ENCODE measurements at regions not wholly inside any gene's neighbourhood (a gene's known extent, or its start where the extent isn't known, plus 50 kb on each side); places are given as distances from the start of the nearest gene placed in this dataset.

- Histone ChIP-seq H3K27ac (ENCODE audit: low read length) (no peak overlapping the region), H3K9me3 (ENCODE audit: control insufficient read depth in 1 of 2, low read length in 2 of 2) (no peaks in the 10 kb centered on the region), H3K4me1 (ENCODE audit: control insufficient read depth in 1 of 2, insufficient read depth in 2 of 2, low read length in 2 of 2) (no peaks in the 10 kb centered on the region), H3K36me3 (ENCODE audit: control insufficient read depth in 1 of 2, insufficient read depth in 2 of 2, low read length in 2 of 2) (no peaks in the 10 kb centered on the region), H3K27me3 (ENCODE audit: low read depth, low read length) (no peaks in the 10 kb centered on the region), H3K4me3 (ENCODE audit: low read depth in 1 of 2, low read length in 2 of 2) (no peak overlapping the region)
Measured at GRCh38 chr15:96878129-96878528, 547.6 kb downstream of the NR2F2 start.

DNA sequence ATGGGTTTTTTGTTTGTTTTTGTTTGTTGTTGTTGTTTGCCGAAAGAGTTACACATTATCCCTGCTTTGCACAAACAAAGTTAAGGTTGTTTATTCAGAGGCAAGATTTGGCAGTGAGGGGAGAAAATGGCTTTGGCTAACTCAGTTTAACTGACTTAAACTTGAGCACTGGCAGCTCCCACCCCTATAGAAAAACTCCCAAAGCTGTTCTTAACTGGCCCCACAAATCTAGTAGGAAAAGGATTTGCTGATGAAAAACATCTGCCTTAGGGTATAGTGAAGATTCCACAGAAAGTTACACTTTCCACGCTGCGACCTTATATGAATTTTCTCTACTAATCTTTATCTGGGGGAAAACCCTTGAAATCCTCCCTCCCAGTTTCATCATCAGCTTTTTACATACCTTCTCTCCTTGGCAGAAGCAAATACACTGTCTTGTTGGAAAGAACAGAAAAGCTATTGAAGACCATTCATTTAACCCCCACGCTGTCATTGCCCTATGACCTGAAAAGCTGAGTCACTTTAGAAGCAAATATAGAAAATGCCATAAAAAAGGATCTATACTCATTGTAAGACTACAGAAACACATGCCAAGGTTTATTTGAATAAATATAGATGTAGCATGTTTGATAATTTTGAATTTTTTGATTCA, 551.7 kb downstream of the NR2F2 start:
- no peak overlapping the region for H3K27ac ChIP-seq (ENCODE audit: low read length)

GRCh38 chr15:96887730-96888129, 557.2 kb downstream of the NR2F2 start:
- Histone ChIP-seq H3K27me3 (ENCODE audit: low read depth, low read length) (no peaks in the 10 kb centered on the region), H3K36me3 (ENCODE audit: control insufficient read depth in 1 of 2, insufficient read depth in 2 of 2, low read length in 2 of 2) (no peaks in the 10 kb centered on the region), H3K4me1 (ENCODE audit: control insufficient read depth in 1 of 2, insufficient read depth in 2 of 2, low read length in 2 of 2) (peaks cover 0 to 4% of the 10 kb centered on the region in 2 donors), H3K9me3 (ENCODE audit: control insufficient read depth in 1 of 2, low read length in 2 of 2) (no peaks in the 10 kb centered on the region), H3K27ac (ENCODE audit: low read length) (no peak overlapping the region), H3K4me3 (ENCODE audit: low read depth in 1 of 2, low read length in 2 of 2) (no peak overlapping the region)

More for the DNA sequence above, 551.7 kb downstream of the NR2F2 start:
- no peaks in the 10 kb centered on the region for H3K9me3 ChIP-seq (ENCODE audit: control insufficient read depth in 1 of 2, low read length in 2 of 2)
- no peak overlapping the region for H3K4me3 ChIP-seq (ENCODE audit: low read depth in 1 of 2, low read length in 2 of 2)
- no peaks in the 10 kb centered on the region for H3K4me1 ChIP-seq (ENCODE audit: control insufficient read depth in 1 of 2, insufficient read depth in 2 of 2, low read length in 2 of 2)
- H3K27me3 ChIP-seq (ENCODE audit: low read depth, low read length) = no peaks in the 10 kb centered on the region
- H3K36me3 ChIP-seq (ENCODE audit: control insufficient read depth in 1 of 2, insufficient read depth in 2 of 2, low read length in 2 of 2) = no peaks in the 10 kb centered on the region

GRCh38 chr15:96888764-96889163, 558.3 kb downstream of the NR2F2 start:
- Histone ChIP-seq H3K9me3 (ENCODE audit: control insufficient read depth in 1 of 2, low read length in 2 of 2) (no peaks in the 10 kb centered on the region), H3K4me1 (ENCODE audit: control insufficient read depth in 1 of 2, insufficient read depth in 2 of 2, low read length in 2 of 2) (peaks cover 0 to 4% of the 10 kb centered on the region in 2 donors), H3K27ac (ENCODE audit: low read length) (no peak overlapping the region)

GRCh38 chr15:96889734-96890480, 559.4 kb downstream of the NR2F2 start:
- H3K27ac ChIP-seq (ENCODE audit: low read length) = peak overlapping the region; percentile 25
- H3K4me3 ChIP-seq (ENCODE audit: low read depth in 1 of 2, low read length in 2 of 2) = peak overlapping the region; percentile 68 to 74
- H3K9me3 ChIP-seq (ENCODE audit: control insufficient read depth in 1 of 2, low read length in 2 of 2) = no peaks in the 10 kb centered on the region
- H3K4me1 ChIP-seq (ENCODE audit: control insufficient read depth in 1 of 2, insufficient read depth in 2 of 2, low read length in 2 of 2) = peaks cover 0 to 4% of the 10 kb centered on the region in 2 donors
- H3K36me3 ChIP-seq (ENCODE audit: control insufficient read depth in 1 of 2, insufficient read depth in 2 of 2, low read length in 2 of 2) = no peaks in the 10 kb centered on the region
- no peaks in the 10 kb centered on the region for H3K27me3 ChIP-seq (ENCODE audit: low read depth, low read length)

More at GRCh38 chr15:96888764-96889163, 558.3 kb downstream of the NR2F2 start:
- Histone ChIP-seq H3K36me3 (ENCODE audit: control insufficient read depth in 1 of 2, insufficient read depth in 2 of 2, low read length in 2 of 2) (no peaks in the 10 kb centered on the region), H3K4me3 (ENCODE audit: low read depth in 1 of 2, low read length in 2 of 2) (no peak overlapping the region), H3K27me3 (ENCODE audit: low read depth, low read length) (no peaks in the 10 kb centered on the region)

DNA sequence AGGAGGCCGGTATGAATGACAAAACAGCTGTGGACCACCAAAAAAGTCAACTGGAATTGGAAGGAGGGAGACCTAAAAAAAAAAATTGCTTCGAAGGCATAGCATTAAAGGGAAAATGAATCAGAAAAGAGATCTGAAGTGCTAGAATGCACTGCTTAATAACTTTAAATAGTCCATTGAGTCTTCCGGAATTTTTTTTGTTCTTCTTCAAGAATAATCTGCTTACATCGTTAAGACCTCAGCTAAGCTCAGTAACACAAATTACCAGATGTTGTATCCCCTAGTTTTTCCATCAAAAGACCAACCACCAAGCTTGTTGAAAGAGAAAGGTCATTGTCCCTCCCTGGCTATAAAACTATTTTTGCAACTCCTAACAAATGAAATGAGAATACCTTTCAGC, 560.5 kb downstream of the NR2F2 start:
- Histone ChIP-seq H3K4me1 (ENCODE audit: control insufficient read depth in 1 of 2, insufficient read depth in 2 of 2, low read length in 2 of 2) (peaks cover 0 to 4% of the 10 kb centered on the region in 2 donors), H3K4me3 (ENCODE audit: low read depth in 1 of 2, low read length in 2 of 2) (peak overlapping the region in 1 of 2 donors; percentile 19), H3K9me3 (ENCODE audit: control insufficient read depth in 1 of 2, low read length in 2 of 2) (no peaks in the 10 kb centered on the region), H3K36me3 (ENCODE audit: control insufficient read depth in 1 of 2, insufficient read depth in 2 of 2, low read length in 2 of 2) (no peaks in the 10 kb centered on the region), H3K27ac (ENCODE audit: low read length) (no peak overlapping the region), H3K27me3 (ENCODE audit: low read depth, low read length) (no peaks in the 10 kb centered on the region)

DNA sequence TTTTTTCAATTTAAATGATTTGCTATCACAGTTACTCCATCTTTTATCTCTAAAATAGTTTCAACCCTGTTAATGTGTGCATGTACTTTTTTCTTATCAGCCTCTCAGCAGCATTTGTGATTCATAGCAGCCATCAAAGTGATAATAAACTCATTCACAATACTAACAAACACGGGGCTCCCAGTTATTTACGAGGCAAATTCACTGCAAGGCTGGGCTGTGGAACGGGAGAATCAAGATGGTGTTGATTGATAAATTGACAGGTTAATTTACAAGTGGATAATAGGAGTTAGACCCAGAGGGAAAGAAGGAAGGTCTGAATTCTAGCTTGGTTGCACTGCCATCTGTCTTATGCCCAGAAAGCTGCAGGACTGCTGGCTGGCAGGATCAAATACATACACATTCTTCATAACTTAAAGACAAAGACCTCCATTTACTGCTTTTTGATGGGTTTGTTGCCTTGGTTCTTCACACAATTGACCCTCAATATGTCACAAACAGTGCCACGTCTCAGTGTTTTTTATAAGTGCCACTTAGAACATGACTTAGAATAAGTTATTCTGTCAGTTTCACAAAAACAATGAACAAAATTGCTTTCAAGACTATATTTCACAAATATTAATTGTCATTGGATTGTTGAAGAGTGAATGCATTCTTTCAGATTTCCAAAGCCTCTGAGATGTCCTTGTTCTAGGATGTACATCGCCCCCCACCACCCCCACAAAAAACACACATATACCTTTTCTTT, 562.8 kb downstream of the NR2F2 start:
- Histone ChIP-seq H3K36me3 (ENCODE audit: control insufficient read depth in 1 of 2, insufficient read depth in 2 of 2, low read length in 2 of 2) (no peaks in the 10 kb centered on the region), H3K27me3 (ENCODE audit: low read depth, low read length) (no peaks in the 10 kb centered on the region), H3K4me1 (ENCODE audit: control insufficient read depth in 1 of 2, insufficient read depth in 2 of 2, low read length in 2 of 2) (peaks cover 0 to 4% of the 10 kb centered on the region in 2 donors), H3K27ac (ENCODE audit: low read length) (no peak overlapping the region), H3K4me3 (ENCODE audit: low read depth in 1 of 2, low read length in 2 of 2) (no peak overlapping the region), H3K9me3 (ENCODE audit: control insufficient read depth in 1 of 2, low read length in 2 of 2) (no peaks in the 10 kb centered on the region)

GRCh38 chr15:96894659-96895058, 564.2 kb downstream of the NR2F2 start:
- Histone ChIP-seq H3K4me3 (ENCODE audit: low read depth in 1 of 2, low read length in 2 of 2) (no peak overlapping the region), H3K27me3 (ENCODE audit: low read depth, low read length) (no peaks in the 10 kb centered on the region), H3K9me3 (ENCODE audit: control insufficient read depth in 1 of 2, low read length in 2 of 2) (no peaks in the 10 kb centered on the region), H3K36me3 (ENCODE audit: control insufficient read depth in 1 of 2, insufficient read depth in 2 of 2, low read length in 2 of 2) (no peaks in the 10 kb centered on the region), H3K27ac (ENCODE audit: low read length) (no peak overlapping the region), H3K4me1 (ENCODE audit: control insufficient read depth in 1 of 2, insufficient read depth in 2 of 2, low read length in 2 of 2) (peaks cover 0 to 4% of the 10 kb centered on the region in 2 donors)

DNA sequence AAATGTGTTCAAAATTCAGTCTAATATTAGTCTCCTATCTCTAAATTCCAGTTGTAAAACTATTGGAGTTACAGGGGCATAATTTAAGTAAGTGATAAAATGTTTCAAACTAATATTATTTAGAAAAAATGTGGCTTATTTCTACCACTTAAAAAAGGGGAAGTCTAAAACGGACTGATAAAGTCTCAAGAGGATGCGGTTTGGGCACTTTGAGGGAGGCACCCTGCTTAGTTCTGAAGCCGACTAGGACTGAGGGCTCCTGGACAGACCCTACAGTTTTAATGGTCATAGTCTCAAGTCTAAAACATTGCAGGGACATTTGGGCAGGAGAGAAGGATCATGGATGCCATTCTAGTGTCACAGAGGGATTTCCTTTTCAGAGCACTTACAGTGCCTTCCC, 566.3 kb downstream of the NR2F2 start:
- H3K4me1 ChIP-seq (ENCODE audit: control insufficient read depth in 1 of 2, insufficient read depth in 2 of 2, low read length in 2 of 2) = no peaks in the 10 kb centered on the region
- H3K27me3 ChIP-seq (ENCODE audit: low read depth, low read length) = no peaks in the 10 kb centered on the region
- H3K27ac ChIP-seq (ENCODE audit: low read length) = no peak overlapping the region
- no peaks in the 10 kb centered on the region for H3K9me3 ChIP-seq (ENCODE audit: control insufficient read depth in 1 of 2, low read length in 2 of 2)
- H3K36me3 ChIP-seq (ENCODE audit: control insufficient read depth in 1 of 2, insufficient read depth in 2 of 2, low read length in 2 of 2) = no peaks in the 10 kb centered on the region
- no peak overlapping the region for H3K4me3 ChIP-seq (ENCODE audit: low read depth in 1 of 2, low read length in 2 of 2)

- no peak overlapping the region for H3K27ac ChIP-seq (ENCODE audit: low read length)
- H3K36me3 ChIP-seq (ENCODE audit: control insufficient read depth in 1 of 2, insufficient read depth in 2 of 2, low read length in 2 of 2) = no peaks in the 10 kb centered on the region
- H3K4me3 ChIP-seq (ENCODE audit: low read depth in 1 of 2, low read length in 2 of 2) = no peak overlapping the region
Measured at GRCh38 chr15:96914081-96914480, 583.6 kb downstream of the NR2F2 start.

DNA sequence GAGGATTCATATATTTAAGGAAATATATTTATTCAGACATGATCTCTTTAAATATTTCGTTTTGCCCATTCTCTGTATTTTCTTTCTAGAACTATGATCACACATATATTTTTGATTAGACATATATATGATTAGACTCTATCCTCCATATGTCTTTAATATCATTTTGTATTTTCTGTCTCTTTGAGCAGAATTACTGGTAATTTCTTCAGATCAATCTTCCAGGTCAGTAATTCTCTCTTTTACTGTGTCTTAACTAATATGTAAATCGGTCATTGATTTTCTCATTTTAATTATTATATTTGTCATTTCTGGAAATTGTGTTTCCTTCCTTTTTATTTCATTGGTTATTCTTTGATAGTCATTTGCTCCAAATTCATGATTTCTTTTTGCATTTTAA, 586.2 kb downstream of the NR2F2 start:
- peaks cover 5% of the 10 kb centered on the region in 2 donors for H3K9me3 ChIP-seq (ENCODE audit: control insufficient read depth in 1 of 2, low read length in 2 of 2)
- H3K27ac ChIP-seq (ENCODE audit: low read length) = no peak overlapping the region
- H3K4me1 ChIP-seq (ENCODE audit: control insufficient read depth in 1 of 2, insufficient read depth in 2 of 2, low read length in 2 of 2) = no peaks in the 10 kb centered on the region
- no peak overlapping the region for H3K4me3 ChIP-seq (ENCODE audit: low read depth in 1 of 2, low read length in 2 of 2)
- no peaks in the 10 kb centered on the region for H3K36me3 ChIP-seq (ENCODE audit: control insufficient read depth in 1 of 2, insufficient read depth in 2 of 2, low read length in 2 of 2)
- H3K27me3 ChIP-seq (ENCODE audit: low read depth, low read length) = no peaks in the 10 kb centered on the region

More at GRCh38 chr15:96914081-96914480, 583.6 kb downstream of the NR2F2 start:
- H3K27me3 ChIP-seq (ENCODE audit: low read depth, low read length) = no peaks in the 10 kb centered on the region
- no peaks in the 10 kb centered on the region for H3K4me1 ChIP-seq (ENCODE audit: control insufficient read depth in 1 of 2, insufficient read depth in 2 of 2, low read length in 2 of 2)
- peaks cover 1 to 5% of the 10 kb centered on the region in 2 donors for H3K9me3 ChIP-seq (ENCODE audit: control insufficient read depth in 1 of 2, low read length in 2 of 2)
